T-helper 2 cell treated with Interferon-gamma antibody and Interleukin-4, amounts not matched to agents 100 ng/mL and 5 ng/mL, for 36 hours (primary cell): ENCODE measurements at regions not wholly inside any gene's neighbourhood (a gene's known extent, or its start where the extent isn't known, plus 50 kb on each side); places are given as distances from the start of the nearest gene placed in this dataset.
"Not testable (repeated sequence)": the region's sequence is repeated elsewhere in the genome, so short reads cannot be mapped to it uniquely, and the experiment has no call there.

Experiments
- intact Hi-C: fragments of 100-400 bp; cut with micrococcal nuclease; formaldehyde crosslinking; loops from one replicate; pipeline ENCODE4 v1.15.1; 2023

DNA sequence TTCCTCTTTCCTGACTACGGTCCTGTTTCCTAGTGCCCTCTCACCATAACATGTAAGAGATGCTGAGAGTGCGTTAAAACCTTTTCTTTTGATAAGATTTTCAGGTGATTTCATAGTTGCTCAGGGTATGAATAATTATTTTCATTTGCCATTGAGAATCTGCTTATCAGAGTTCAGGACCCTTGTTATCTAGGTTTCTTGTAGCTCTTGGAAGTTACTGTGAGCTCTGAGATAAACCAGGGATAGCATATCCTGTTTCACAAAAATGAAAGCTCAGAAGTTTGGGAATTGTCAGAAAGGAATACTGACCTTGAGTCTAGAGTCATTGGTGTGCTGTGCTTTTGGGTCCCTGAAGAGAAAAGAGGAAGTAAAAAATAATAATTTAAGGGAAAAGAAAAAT is 76.8 kb upstream of the PRKG1 start:
- intact Hi-C loops, result no loop called here

DNA sequence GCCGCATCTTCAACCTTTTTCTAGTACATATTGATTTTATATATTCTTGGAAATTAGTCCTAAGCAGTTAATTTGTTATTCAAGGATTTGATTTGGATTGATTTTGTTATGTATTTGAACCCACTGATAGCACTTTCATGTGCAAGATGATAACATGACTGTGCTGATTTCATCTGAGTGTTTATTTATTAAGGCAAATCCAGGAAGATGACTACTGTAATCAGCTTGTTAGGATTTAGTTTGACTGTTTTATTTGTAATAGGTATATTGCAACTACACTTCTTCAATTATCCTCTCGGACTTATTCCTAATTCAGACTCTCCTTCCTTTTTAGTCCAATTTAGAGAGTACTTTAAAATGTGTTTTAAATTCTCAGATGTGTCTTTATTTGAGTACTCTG is 75.1 kb upstream of the PRKG1 start:
- intact Hi-C loops, result no loop called here

DNA sequence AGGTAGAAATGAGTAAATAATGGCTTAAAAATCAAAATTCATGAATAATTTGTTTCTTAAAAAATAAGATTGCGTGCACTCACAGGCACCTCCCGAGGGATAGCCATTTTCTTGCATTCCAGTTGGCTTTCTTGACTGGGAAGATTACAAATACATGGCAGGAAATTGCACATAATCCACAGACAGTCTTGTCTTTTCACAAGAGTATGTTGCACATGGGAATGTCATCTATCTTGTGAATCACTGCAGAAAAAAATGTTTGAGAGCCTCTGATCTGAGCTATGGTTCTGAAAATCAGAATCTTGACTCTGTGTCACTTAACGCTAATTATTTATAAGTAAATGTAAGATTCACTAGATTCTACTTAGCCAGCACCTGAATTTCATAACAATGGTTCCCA is 74.1 kb upstream of the PRKG1 start:
- intact Hi-C loops, result loop anchor here (5.0 kb wide), 1 partner anchor 67 kb away; no protein-coding TSS in a partner anchor

DNA sequence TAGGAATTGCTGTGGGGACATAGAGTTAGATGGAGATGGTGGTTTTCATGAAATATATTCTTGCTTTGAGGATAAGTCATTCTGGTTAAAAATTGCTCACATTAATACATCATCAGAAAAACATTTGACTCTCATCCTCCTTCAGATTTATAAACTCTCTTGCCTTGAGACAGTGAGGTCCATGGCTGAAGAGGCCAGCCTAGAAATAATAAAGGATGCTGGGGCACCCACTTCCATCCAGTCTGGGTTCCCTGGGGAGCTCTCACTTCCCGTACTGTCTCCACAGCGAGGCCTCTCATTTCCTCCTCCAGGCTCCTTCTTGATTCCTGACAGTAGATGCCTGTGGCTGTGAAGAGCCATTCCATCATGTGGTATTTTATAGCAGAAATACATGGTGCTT is 73.3 kb upstream of the PRKG1 start:
- intact Hi-C loops, result loop anchor here (5.0 kb wide), 1 partner anchor 66 kb away; no protein-coding TSS in a partner anchor

DNA sequence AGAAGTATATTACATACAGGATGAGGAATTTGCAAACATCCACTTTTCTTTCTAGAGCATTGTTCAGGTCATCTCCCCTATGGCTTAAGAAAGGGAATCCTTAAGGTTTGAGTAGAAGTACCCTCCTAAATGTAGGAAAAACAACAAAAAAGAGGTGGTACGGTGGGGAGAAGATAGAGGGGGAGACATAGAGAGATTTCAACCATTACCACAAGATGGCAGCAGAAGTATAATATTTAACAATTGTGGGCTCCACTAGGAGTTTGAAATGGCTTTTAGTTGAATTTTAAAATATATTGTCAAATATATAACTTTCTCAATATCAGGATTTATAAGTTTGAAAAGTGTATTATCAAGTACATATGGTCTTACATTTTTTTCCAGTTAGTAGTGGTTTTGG is 72.7 kb upstream of the PRKG1 start:
- intact Hi-C loops, result loop anchor here (5.0 kb wide), 1 partner anchor 66 kb away; no protein-coding TSS in a partner anchor

DNA sequence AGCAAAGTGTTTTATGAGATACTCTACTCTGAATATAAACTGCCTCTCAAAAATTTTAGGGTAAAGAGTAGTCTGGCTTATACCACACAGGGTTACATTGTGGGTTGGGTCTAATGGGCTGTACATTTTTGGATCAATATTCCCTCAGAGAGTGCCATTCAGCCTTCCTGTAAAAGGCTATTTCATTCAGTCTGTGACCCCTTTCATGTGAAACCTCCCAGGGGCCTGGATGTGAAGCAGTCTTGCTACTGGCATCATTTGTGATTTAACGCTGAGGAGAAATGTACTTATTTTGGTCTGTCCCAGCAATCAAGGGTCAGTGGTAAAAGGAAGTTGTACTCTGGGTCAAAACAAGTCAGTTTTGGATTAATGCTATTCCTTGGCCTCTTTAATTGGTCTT is 71.8 kb upstream of the PRKG1 start:
- intact Hi-C loops, result loop anchor here (5.0 kb wide), 1 partner anchor 65 kb away; no protein-coding TSS in a partner anchor

DNA sequence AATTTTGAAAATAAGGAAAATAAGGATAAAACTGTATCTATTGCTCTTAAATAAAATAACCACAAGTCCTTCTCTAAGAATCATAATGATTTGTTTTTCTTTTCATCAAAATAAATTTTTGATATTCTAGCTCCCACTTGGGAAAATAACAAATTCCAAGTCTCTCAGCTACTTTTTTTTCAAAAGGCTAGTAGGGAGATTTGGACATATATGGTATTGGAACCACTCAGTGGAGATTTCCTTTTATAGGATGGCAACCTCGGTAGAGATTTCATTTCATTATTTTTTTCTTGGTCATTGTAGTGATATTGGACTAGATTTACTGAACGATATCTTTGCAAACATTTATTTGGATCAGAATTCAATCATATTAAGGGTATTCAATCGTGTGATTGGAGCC is 69.5 kb upstream of the PRKG1 start:
- intact Hi-C loops, result loop anchor here (5.0 kb wide), 1 partner anchor 63 kb away; no protein-coding TSS in a partner anchor

DNA sequence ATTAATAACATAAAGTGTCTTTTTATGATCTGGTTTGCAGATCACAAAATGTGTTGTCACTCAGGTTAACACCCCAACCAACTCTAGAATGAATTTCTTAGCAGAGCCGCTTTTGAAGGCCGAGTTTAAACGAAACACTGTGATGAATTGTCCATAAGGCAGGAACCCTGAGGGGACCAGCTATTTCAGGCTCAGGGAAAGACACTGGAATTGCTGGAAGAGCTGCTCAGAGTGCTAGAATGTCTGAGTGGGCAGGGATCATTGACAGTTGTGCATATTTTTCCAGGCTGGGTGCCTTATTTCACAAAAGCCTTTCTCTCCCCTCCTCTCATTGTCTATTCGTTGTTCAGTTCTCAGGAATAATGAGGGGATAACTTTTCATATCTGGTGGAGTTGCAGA is 68.7 kb upstream of the PRKG1 start:
- intact Hi-C loops, result no loop called here

DNA sequence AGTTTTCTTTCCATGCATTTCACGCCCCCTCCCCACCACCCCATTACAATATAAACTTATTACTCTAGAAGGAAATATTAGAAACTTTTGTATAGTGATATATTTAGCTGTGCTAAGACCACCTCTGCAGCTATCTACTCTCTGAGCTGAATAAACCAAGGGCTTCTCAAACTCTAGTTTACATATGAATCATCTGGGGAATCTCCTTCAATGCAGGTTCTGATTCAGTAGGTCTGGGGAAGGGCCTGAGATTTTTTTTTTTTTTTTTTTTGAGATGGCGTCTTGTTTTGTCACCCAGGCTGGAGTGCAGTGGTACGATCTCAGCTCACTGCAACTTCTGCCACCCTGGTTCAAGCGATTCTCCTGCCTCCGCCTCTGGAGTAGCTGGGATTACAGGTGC is 67.6 kb upstream of the PRKG1 start:
- intact Hi-C loops, result no loop called here

DNA sequence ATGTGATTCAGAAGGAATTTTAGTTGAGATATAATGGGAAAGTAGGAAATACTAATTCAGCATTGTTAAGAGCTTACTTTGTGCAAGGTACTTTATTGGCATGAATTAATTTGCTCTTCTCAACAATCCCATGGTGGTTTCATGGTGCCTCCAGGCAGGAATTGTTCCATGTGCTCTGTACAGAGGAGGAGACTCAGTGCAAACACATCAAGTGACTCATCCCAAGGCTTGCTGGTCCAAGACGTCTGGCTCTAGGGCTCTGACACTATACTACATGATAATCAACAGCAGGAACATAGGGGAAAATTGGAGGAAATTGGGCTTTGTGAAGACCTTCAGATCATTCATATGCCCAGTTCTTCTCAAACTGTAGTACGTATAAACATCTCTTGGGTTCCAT is 66.5 kb upstream of the PRKG1 start:
- intact Hi-C loops, result no loop called here

DNA sequence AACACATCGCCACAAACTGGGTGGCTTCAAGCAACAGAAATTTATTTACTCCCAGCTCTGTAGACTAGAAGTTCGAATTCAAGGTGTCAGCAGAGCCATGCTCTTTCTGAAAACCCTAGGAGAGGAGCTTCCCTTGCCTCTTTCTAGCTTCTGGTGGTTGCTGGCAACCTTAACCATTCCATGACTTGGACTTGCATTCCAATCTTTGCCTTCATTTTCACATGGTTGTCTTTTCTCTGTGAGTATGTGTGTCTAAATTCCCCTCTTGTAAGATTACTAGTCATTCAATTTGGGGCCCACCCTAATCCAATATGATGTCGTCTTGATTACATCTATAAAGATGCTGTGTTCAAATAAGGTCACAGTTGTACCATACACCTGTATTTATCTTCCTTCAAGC is 65.9 kb upstream of the PRKG1 start:
- intact Hi-C loops, result no loop called here

DNA sequence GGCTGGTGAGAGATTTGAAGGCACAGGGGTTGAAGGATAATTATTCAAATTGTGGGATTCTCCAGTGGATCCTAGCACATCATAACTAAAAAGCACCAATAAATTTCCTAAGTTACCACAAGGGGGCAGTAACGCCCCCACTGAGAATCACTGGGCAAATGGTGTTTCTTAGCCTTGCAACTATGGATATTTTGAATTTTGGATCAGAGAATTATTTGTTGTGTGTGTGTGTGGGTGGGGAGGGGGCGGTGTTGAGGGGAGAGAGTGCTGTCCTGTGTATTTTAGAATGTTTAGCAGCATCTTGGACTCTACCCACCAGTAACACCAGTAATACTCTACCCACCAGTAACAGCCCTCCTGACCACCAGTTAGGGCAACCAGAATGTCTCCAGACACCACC is 63.3 kb upstream of the PRKG1 start:
- intact Hi-C loops, result loop anchor here (1.0 to 5.0 kb wide), 3 partner anchors 411 to 1204 kb away; no protein-coding TSS in a partner anchor

DNA sequence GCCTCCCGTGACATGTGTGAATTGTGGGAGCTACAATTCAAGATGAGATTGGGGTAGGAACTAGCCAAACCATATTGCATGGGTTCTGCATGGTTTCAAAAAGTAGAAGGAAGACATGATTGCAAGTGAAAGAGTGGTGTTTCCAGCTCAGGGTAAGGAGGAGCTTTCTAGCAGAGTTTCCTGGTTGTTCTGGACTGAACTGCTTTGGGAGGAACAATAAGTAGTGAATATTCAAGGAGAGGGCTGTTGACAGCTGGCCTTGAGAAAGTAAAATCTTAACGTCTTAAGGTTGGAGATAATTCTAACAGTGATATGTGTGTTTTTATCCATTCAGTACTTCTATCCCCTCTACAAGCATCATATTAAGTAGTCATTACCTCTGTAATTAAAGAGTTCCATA is 62.2 kb upstream of the PRKG1 start:
- intact Hi-C loops, result loop anchor here (5.0 kb wide), 1 partner anchor 410 kb away; no protein-coding TSS in a partner anchor

DNA sequence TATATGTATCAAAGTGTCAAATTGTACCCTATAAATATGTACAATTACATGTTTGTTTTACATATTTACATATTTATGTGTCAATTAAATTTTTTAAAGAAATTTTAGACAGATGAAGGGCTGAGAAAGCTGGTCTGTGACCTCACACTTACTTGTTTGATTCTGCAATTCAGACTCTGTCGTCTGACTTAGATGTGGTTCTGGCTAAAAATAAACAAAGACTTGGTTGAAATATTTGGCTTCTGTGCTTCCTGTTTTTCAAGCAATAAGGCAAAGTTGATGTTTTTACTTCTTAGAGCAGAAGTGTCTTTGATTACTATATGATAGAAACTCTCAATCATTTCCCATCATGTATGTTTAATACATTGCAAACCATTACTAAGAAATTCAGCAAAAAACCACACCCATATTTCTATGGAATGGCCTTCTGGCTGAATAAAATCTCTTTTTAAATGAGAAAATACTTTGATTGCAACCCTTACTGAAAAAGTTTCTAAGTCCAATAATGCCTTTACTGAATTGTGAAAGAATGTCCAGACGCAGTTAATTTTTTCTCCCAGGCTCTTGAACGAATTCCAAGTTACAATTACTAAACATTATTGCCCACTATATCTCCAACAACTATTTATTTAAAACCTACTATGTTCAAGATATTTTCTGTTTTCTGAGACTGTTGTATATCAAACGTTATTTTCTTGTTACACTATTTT is 59.5 kb upstream of the PRKG1 start:
- intact Hi-C loops, result loop anchor here (5.0 kb wide), 1 partner anchor 407 kb away; no protein-coding TSS in a partner anchor

DNA sequence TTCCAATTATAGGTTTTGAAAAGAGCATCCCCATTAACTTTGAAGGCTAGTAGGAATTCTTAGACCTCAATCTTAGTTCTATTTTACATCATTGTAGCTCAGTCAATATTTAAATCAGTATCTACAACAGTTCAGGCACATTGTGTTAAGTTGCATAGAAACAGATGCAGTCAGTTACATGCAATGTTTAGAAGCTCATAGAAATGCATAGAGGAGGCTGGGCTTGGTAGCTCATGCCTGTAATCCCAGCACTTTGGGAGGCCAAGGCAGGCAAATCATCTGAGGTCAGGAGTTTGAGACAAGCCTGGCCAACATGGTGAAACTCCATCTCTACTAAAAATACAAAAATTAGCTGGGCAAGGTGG is 58.9 kb upstream of the PRKG1 start:
- intact Hi-C loops, result not testable (repeated sequence)

DNA sequence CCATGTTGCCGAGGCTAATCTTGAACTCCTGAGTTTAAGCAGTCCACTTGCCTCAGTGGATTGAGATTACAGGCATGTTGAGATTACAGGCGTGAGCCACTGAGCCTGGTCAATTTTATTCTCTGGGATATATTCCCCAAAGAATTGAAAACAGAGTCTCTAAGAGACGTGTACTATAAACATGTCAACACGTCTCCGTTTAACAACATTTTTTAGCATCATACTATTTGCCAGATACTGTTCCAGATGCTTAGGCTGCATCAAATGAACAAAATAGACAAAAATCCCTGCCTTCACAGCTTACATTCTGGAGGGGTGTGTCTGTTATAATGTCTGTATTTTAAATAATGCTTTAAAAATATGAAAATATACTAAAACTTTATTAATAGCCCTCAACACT is 54.1 kb upstream of the PRKG1 start:
- intact Hi-C loops, result no loop called here

DNA sequence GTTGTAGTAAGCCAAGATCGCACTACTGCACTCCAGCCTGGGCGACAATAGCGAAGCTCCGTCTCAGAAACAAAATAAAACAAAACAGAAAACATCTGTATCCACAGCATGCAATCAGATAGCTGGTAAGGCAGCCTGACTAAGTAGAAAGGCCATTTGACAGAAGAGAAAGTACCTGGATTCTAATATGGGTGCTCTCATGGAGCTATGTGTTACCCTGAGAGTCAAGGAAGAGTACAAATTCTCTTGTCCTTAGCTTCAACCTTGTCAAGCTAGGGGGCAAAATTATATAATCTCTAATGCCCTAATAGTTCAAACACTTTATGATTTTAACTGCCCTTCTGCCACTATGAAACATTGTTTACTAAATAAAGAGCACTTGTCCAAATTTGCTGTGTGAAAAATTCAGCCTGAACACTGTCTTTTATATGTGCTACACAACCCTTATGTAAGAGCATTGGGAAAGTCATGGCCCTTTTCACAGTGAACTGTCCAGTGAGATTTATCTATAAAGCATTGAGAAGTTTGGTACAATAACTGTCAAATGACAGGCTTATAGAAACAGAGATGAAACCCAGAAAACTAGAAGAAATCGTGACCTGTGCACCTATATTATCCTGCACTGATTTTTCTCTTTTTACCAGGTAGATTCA is 51.2 kb upstream of the PRKG1 start:
- intact Hi-C loops, result no loop called here

DNA sequence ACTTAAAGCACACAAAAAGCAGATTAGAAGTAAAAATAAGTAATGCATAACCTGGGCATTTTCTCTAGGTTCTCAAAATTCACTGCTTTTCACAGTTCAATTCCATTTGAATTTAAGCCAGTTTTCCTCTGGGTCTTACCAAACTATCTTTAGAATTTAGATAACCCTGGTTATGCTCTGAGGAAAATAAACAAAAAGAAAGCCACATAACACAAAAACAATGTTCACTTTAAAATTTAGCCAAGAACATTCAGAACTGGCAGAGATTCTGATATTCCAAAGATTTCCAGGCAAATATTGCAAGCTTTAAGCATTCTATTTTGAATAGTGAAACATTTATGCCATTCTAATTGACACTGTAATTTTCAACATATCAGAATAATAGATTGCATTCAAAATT is 50.7 kb upstream of the PRKG1 start:
- intact Hi-C loops, result no loop called here
